ENCODE measurements at regions not wholly inside any gene's neighbourhood (a gene's known extent, or its start where the extent isn't known, plus 50 kb on each side); places are given as distances from the start of the nearest gene placed in this dataset.

DNA sequence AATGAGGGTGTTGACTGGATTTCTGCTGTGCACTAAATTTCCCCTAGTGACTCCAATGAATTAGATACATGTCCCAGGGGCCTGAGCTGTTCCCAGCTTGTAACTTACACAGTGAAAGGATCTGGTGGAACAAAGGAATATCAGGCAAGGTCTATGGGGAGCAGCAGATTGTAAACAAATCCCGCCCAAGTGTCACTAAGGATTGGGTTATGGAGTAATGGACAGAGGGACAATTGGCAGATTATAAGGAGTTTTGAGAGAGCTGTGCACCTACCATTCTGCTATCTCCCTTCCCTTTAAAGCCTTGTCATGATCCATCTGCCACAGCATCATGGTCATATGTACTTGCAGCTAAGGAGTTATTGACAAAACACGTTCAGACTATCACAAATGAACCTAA, 183.0 kb downstream of the RAB11FIP2 start (continued):
- TF ChIP-seq, protein P1, sequence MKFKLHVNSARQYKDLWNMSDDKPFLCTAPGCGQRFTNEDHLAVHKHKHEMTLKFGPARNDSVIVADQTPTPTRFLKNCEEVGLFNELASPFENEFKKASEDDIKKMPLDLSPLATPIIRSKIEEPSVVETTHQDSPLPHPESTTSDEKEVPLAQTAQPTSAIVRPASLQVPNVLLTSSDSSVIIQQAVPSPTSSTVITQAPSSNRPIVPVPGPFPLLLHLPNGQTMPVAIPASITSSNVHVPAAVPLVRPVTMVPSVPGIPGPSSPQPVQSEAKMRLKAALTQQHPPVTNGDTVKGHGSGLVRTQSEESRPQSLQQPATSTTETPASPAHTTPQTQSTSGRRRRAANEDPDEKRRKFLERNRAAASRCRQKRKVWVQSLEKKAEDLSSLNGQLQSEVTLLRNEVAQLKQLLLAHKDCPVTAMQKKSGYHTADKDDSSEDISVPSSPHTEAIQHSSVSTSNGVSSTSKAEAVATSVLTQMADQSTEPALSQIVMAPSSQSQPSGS (IDR thresholded peaks at IDR 0.05; ENCODE audit: low read length): no peak

Measured in H1 (cell line).